ENCODE measurements at regions not wholly inside any gene's neighbourhood (a gene's known extent, or its start where the extent isn't known, plus 50 kb on each side); places are given as distances from the start of the nearest gene placed in this dataset.

DNA sequence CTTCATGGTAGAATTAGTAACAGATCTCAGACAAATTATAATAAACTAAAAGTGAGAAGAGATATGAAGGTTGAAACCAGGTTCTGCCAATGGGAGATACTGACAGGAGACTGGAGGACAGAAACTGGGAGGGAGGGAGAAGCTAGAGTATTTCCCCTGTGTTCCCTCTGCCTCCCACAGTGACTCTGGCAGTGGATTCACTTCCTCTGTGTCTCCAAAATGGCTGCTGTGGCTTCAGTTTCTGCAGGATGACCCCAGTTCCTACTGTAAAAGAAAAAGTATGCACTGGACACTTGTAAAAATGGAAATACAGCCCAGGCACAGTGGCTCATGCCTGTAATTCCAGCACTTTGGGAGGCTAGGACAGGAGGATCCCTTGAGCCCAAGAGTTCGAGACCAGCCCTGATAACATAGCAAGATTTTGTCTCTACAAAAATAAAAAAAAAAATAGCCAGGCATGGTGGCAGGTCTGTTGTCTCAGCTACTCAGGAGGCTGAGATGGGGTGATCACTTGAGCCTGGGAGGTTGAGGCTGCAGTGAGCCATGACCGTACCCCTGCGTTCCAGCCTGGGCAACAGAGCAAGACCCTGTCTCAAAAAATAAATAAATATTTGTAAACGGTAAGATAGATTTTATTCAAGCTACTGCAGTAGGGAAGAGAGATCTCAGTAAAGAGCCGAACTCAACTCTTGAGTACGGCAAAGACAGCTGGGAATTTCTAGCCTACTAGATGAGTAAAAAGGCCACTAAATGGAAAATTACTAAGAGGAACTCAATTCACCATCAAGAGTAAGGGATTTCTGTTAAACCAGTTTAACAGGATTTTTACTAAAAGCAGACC is 156.6 kb upstream of the TRIM24 start:
- no peaks in the 10 kb centered on the region for H3K27me3 ChIP-seq
- no peaks in the 10 kb centered on the region for H3K36me3 ChIP-seq
- intact Hi-C loops (cut with DNase I), result no loop called here
- H3K9me3 ChIP-seq, result no peaks in the 10 kb centered on the region
- no peak overlapping the region for H3K4me3 ChIP-seq (replicated peaks in 1 of 3)
- no peaks in the 10 kb centered on the region for H3K4me1 ChIP-seq
- TF ChIP-seq, protein P1, sequence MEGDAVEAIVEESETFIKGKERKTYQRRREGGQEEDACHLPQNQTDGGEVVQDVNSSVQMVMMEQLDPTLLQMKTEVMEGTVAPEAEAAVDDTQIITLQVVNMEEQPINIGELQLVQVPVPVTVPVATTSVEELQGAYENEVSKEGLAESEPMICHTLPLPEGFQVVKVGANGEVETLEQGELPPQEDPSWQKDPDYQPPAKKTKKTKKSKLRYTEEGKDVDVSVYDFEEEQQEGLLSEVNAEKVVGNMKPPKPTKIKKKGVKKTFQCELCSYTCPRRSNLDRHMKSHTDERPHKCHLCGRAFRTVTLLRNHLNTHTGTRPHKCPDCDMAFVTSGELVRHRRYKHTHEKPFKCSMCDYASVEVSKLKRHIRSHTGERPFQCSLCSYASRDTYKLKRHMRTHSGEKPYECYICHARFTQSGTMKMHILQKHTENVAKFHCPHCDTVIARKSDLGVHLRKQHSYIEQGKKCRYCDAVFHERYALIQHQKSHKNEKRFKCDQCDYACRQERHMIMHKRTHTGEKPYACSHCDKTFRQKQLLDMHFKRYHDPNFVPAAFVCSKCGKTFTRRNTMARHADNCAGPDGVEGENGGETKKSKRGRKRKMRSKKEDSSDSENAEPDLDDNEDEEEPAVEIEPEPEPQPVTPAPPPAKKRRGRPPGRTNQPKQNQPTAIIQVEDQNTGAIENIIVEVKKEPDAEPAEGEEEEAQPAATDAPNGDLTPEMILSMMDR (IDR thresholded peaks at IDR 0.05), result no peak
- TF ChIP-seq POLR2A (IDR thresholded peaks at IDR 0.05), result no peak
- no peak overlapping the region for H3K27ac ChIP-seq
- DNase-seq, result no peak
- 80 to 84% methylated on average over 6 of the region's 6 CpGs for WGBS, 2 donors

GRCh38 chr7:138304071-138304320 is 156.1 kb upstream of the TRIM24 start:
- no peaks in the 10 kb centered on the region for H3K27me3 ChIP-seq
- H3K9me3 ChIP-seq, result no peaks in the 10 kb centered on the region
- no peak overlapping the region for H3K4me3 ChIP-seq (replicated peaks in 1 of 3)
- DNase-seq, result no peak
- WGBS, 2 donors, result 89 to 94% methylated on average over 1 of the region's 1 CpG
- no peak overlapping the region for H3K27ac ChIP-seq
- no peaks in the 10 kb centered on the region for H3K4me1 ChIP-seq
- intact Hi-C loops (cut with DNase I), result no loop called here
- TF ChIP-seq POLR2A (IDR thresholded peaks at IDR 0.05), result no peak
- TF ChIP-seq, protein P1 (IDR thresholded peaks at IDR 0.05), result no peak
- H3K36me3 ChIP-seq, result no peaks in the 10 kb centered on the region

- intact Hi-C loops (cut with DNase I), result no loop called here
- no peaks in the 10 kb centered on the region for H3K36me3 ChIP-seq
- TF ChIP-seq, protein P1 (IDR thresholded peaks at IDR 0.05), result no peak
- no peak for TF ChIP-seq POLR2A (IDR thresholded peaks at IDR 0.05)
- DNase-seq, result no peak
- no peaks in the 10 kb centered on the region for H3K9me3 ChIP-seq
- H3K27ac ChIP-seq, result no peak overlapping the region
- H3K27me3 ChIP-seq, result no peaks in the 10 kb centered on the region
- no peak overlapping the region for H3K4me3 ChIP-seq (replicated peaks in 1 of 3)
- 87 to 88% methylated on average over 3 of the region's 3 CpGs for WGBS, 2 donors
- no peaks in the 10 kb centered on the region for H3K4me1 ChIP-seq
Observed at GRCh38 chr7:138307633-138308032, 152.4 kb upstream of the TRIM24 start.

DNA sequence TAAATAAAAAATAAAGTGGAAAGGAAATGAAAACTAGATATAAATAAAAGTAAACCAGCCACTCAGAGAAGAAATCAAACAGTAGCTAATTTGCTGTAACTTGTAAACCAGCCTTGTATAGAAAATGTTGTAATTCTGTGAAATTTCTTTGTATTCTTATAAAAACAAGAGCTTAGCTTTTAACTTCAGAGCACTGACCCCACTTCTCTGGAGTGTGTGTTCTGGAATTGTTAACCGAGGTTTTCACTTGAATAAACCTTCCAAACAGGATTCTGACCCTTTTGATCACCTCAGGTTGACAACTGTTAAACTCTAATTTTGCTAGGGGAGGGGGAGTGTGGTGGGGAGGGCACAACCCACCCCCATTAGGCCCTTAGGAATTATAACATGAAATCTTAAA is 151.9 kb upstream of the TRIM24 start:
- no peak overlapping the region for H3K4me3 ChIP-seq (replicated peaks in 1 of 3)
- H3K27me3 ChIP-seq, result no peaks in the 10 kb centered on the region
- H3K36me3 ChIP-seq, result no peaks in the 10 kb centered on the region
- WGBS, 2 donors, result 24 to 36% methylated on average over 1 of the region's 1 CpG
- TF ChIP-seq POLR2A (IDR thresholded peaks at IDR 0.05), result no peak
- TF ChIP-seq, protein P1 (IDR thresholded peaks at IDR 0.05), result no peak
- DNase-seq, result no peak
- intact Hi-C loops (cut with DNase I), result no loop called here
- no peaks in the 10 kb centered on the region for H3K4me1 ChIP-seq
- no peaks in the 10 kb centered on the region for H3K9me3 ChIP-seq
- H3K27ac ChIP-seq, result no peak overlapping the region

- Histone ChIP-seq H3K27me3 (no peaks in the 10 kb centered on the region), H3K9me3 (no peaks in the 10 kb centered on the region), H3K27ac (no peak overlapping the region), H3K4me1 (no peaks in the 10 kb centered on the region), H3K36me3 (no peaks in the 10 kb centered on the region), H3K4me3 (replicated peaks in 1 of 3) (no peak overlapping the region)
- intact Hi-C loops (cut with DNase I), result no loop called here
- DNase-seq, result no peak
- WGBS, 2 donors, result 93 to 94% methylated on average over 2 of the region's 2 CpGs
- TF ChIP-seq, protein P1 (IDR thresholded peaks at IDR 0.05), result no peak
- TF ChIP-seq POLR2A (IDR thresholded peaks at IDR 0.05), result no peak
Observed at GRCh38 chr7:138309186-138309585, 150.9 kb upstream of the TRIM24 start.
